Brain microvascular endothelial cell (primary cell): ENCODE measurements at regions not wholly inside any gene's neighbourhood (a gene's known extent, or its start where the extent isn't known, plus 50 kb on each side); places are given as distances from the start of the nearest gene placed in this dataset.

Experiments used
- DNase-seq: peaks from one replicate; pipeline ENCODE4 v3.0.0-alpha.2; 2020
- H3K27ac ChIP-seq: fragments of 250-450 bp; sonication (Bioruptor Pico); 2 replicates; pipeline ENCODE4 v1.5.1; 2020; ENCODE audit warnings: mild to moderate bottlenecking, moderate library complexity
- H3K27me3 ChIP-seq: fragments of 250-450 bp; sonication (Bioruptor Pico); replicated peaks from 2 replicates; pipeline ENCODE4 v1.5.1; 2020; ENCODE audit warnings: mild to moderate bottlenecking
- H3K36me3 ChIP-seq: fragments of 250-450 bp; sonication (Bioruptor Pico); replicated peaks from 2 replicates; pipeline ENCODE4 v1.5.1; 2020; ENCODE audit warnings: mild to moderate bottlenecking
- H3K4me3 ChIP-seq: 2 replicates; pipeline ENCODE4 v1.5.1; 2011; ENCODE audit warnings: low read depth, mild to moderate bottlenecking, control low read depth, low read length, moderate library complexity
- in situ Hi-C: cut with HindIII; loops from 2 replicates; pipeline ENCODE4 v1.10.0; 2017; ENCODE audit warnings: low sequenced_read_pairs, low pct_ligation_motif_present
- TF ChIP-seq, protein P1 (sequence below): IDR thresholded peaks from 2 replicates; pipeline ENCODE4 v1.5.1; 2011; ENCODE audit warnings: low read depth, mild to moderate bottlenecking, moderate library complexity, low read length, control low read depth, inconsistent platforms; ENCODE audit errors: missing control alignments

GRCh38 chr14:37721976-37722659 lies 126.7 kb downstream of the TTC6 start:
- TF ChIP-seq, protein P1, sequence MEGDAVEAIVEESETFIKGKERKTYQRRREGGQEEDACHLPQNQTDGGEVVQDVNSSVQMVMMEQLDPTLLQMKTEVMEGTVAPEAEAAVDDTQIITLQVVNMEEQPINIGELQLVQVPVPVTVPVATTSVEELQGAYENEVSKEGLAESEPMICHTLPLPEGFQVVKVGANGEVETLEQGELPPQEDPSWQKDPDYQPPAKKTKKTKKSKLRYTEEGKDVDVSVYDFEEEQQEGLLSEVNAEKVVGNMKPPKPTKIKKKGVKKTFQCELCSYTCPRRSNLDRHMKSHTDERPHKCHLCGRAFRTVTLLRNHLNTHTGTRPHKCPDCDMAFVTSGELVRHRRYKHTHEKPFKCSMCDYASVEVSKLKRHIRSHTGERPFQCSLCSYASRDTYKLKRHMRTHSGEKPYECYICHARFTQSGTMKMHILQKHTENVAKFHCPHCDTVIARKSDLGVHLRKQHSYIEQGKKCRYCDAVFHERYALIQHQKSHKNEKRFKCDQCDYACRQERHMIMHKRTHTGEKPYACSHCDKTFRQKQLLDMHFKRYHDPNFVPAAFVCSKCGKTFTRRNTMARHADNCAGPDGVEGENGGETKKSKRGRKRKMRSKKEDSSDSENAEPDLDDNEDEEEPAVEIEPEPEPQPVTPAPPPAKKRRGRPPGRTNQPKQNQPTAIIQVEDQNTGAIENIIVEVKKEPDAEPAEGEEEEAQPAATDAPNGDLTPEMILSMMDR = no peak
- H3K4me3 ChIP-seq = no peak overlapping the region
- in situ Hi-C loops = no loop called here
- H3K36me3 ChIP-seq = no peaks in the 10 kb centered on the region
- H3K27ac ChIP-seq = no peak overlapping the region
- H3K27me3 ChIP-seq = no peaks in the 10 kb centered on the region
- DNase-seq = no peak

GRCh38 chr14:37723515-37723914 lies 128.1 kb downstream of the TTC6 start:
- in situ Hi-C loops = no loop called here
- Histone ChIP-seq H3K4me3 (no peak overlapping the region), H3K36me3 (no peaks in the 10 kb centered on the region), H3K27ac (no peak overlapping the region), H3K27me3 (no peaks in the 10 kb centered on the region)
- DNase-seq = no peak
- TF ChIP-seq, protein P1 = no peak

DNA sequence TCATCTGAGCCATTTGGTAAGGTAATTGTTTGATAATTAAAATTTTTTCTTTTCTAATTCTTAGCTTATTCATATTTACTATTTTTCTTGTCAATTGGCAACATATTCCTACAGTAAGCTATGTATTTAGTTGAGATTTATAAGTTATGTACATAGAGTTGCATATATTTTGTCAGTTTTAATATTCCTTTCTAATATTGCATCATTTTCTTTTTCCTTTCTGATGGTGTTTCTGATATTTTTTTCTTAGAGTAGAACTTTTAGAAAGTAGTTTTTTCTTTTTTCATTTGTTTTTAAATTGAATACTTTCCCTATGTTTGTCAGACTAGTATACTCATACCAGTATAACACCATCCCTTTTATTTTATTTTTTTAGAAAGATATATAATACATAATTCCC lies 131.3 kb downstream of the TTC6 start:
- Histone ChIP-seq H3K27me3 (no peaks in the 10 kb centered on the region), H3K36me3 (no peaks in the 10 kb centered on the region), H3K4me3 (no peak overlapping the region), H3K27ac (no peak overlapping the region)
- in situ Hi-C loops = no loop called here
- TF ChIP-seq, protein P1 = no peak
- DNase-seq = no peak

DNA sequence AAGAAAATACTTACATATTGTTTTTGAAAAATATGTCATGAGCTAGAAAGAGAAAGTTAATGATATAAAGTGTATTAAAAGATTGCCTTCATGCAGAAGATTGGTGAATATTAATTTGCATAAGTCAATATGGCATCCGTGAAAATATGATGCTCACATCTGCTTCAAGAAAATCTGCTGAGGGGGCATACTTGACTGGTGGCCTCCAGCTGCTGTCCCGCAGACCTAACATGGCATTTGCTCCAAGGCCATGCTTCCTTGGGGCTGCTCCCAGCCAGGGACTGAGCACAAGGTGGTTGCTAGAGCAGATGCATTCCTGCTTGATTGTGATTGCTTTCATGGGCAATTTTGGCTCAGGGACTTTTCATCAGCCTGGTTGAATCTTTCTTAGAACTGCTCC lies 133.8 kb downstream of the TTC6 start:
- DNase-seq = no peak
- in situ Hi-C loops = no loop called here
- H3K4me3 ChIP-seq = no peak overlapping the region
- TF ChIP-seq, protein P1 = no peak
- H3K36me3 ChIP-seq = no peaks in the 10 kb centered on the region
- no peaks in the 10 kb centered on the region for H3K27me3 ChIP-seq
- no peak overlapping the region for H3K27ac ChIP-seq

DNA sequence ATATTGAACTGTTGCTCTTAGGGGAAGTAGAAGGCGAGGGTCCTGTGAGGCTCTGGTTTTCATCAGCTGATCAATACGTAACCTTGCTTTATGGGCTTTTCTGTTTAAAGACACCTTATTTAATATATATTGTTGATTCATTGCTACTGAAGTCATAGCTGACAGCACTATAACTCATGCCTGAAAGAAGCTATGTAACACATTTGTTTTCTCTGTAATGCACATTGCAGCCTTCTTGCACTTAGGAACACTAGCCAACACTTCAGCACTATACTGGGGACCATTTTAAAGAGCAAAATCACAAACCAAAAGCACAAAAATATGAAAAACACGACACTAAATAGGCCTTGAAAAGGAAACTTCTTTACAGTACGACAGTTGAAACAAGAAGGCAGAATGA lies 135.7 kb downstream of the TTC6 start:
- TF ChIP-seq, protein P1 = no peak
- in situ Hi-C loops = no loop called here
- no peak for DNase-seq
- Histone ChIP-seq H3K4me3 (no peak overlapping the region), H3K36me3 (no peaks in the 10 kb centered on the region), H3K27ac (no peak overlapping the region), H3K27me3 (no peaks in the 10 kb centered on the region)

GRCh38 chr14:37745657-37746056 lies 150.2 kb downstream of the TTC6 start:
- TF ChIP-seq, protein P1 = no peak
- no peak overlapping the region for H3K4me3 ChIP-seq
- no peaks in the 10 kb centered on the region for H3K27me3 ChIP-seq
- in situ Hi-C loops = no loop called here
- H3K27ac ChIP-seq = no peak overlapping the region
- no peaks in the 10 kb centered on the region for H3K36me3 ChIP-seq
- no peak for DNase-seq
